Uterus (tissue), 3 donors: ENCODE measurements at regions not wholly inside any gene's neighbourhood (a gene's known extent, or its start where the extent isn't known, plus 50 kb on each side); places are given as distances from the start of the nearest gene placed in this dataset.

Experiments used
- DNase-seq, 2 donors: peaks; one replicate each; pipeline ENCODE4 v3.0.0-alpha.2; 2019 to 2020
- H3K27ac ChIP-seq, 2 donors: fragments of 200-600 bp; sonication (generic); 1 replicate in 1 of 2; 2 replicates in 1 of 2; pipeline ENCODE4 v1.5.1; 2016 to 2018
- H3K27me3 ChIP-seq, 2 donors: fragments of 200-600 bp; sonication (generic); one replicate each; pipeline ENCODE4 v1.5.1; 2018 to 2019; ENCODE audit warnings: control low read depth in 1 of 2
- H3K36me3 ChIP-seq, 2 donors: fragments of 200-600 bp; sonication (generic); one replicate each; pipeline ENCODE4 v1.5.1; 2019; ENCODE audit warnings: control low read depth in 1 of 2
- H3K4me1 ChIP-seq, 2 donors: fragments of 200-600 bp; sonication (generic); one replicate each; pipeline ENCODE4 v1.5.1; 2018 to 2019; ENCODE audit warnings: control low read depth in 1 of 2
- H3K4me3 ChIP-seq, 2 donors: fragments of 200-600 bp; sonication (generic); 1 replicate in 1 of 2; 2 replicates in 1 of 2; pipeline ENCODE4 v1.5.1; 2018 to 2019; ENCODE audit warnings: mild to moderate bottlenecking in 1 of 2
- H3K9me3 ChIP-seq, 2 donors: fragments of 200-600 bp; sonication (generic); one replicate each; pipeline ENCODE4 v1.5.1; 2019; ENCODE audit warnings: control low read depth in 1 of 2
- CTCF ChIP-seq, 4 experiments: fragments of 200-600 bp in 2 of 4; fragments of 450-650 bp in 2 of 4; sonication (generic) in 2 of 4; IDR thresholded peaks; one replicate each; pipeline ENCODE4 v1.5.1; 2016 to 2019; ENCODE audit warnings: antibody characterized with exemption in 4 of 4, mild to moderate bottlenecking in 2 of 4, moderate library complexity in 1 of 4
- POLR2A ChIP-seq, 2 donors: fragments of 450-650 bp; IDR thresholded peaks; one replicate each; pipeline ENCODE4 v1.6.1; 2016; ENCODE audit warnings: antibody characterized with exemption in 2 of 2, mild to moderate bottlenecking in 1 of 2, moderate library complexity in 1 of 2
- intact Hi-C: fragments of 100-400 bp; cut with DNase I; formaldehyde crosslinking; loops from one replicate; pipeline ENCODE4 v1.15.1; 2023; ENCODE audit warnings: low total_unique reads
- donor health status: DM: yes; HTN: yes; CAD: no.

GRCh38 chr1:81545734-81546133 lies 255.0 kb upstream of the ADGRL2 start:
- no peak for TF ChIP-seq CTCF (IDR thresholded peaks at IDR 0.05)
- no peak for TF ChIP-seq POLR2A (IDR thresholded peaks at IDR 0.05)
- intact Hi-C loops: no loop called here
- Histone ChIP-seq H3K27ac (no peak overlapping the region), H3K9me3 (no peaks in the 10 kb centered on the region), H3K36me3 (no peaks in the 10 kb centered on the region), H3K4me3 (no peak overlapping the region), H3K27me3 (no peaks in the 10 kb centered on the region), H3K4me1 (no peaks in the 10 kb centered on the region)
- DNase-seq: no peak

GRCh38 chr1:81543764-81544163 lies 257.0 kb upstream of the ADGRL2 start:
- Histone ChIP-seq H3K27me3 (no peaks in the 10 kb centered on the region), H3K36me3 (no peaks in the 10 kb centered on the region), H3K9me3 (no peaks in the 10 kb centered on the region), H3K27ac (no peak overlapping the region), H3K4me1 (no peaks in the 10 kb centered on the region), H3K4me3 (no peak overlapping the region)
- intact Hi-C loops: no loop called here
- TF ChIP-seq POLR2A (IDR thresholded peaks at IDR 0.05): no peak
- TF ChIP-seq CTCF (IDR thresholded peaks at IDR 0.05): no peak
- no peak for DNase-seq

GRCh38 chr1:81542196-81542595 lies 258.5 kb upstream of the ADGRL2 start:
- intact Hi-C loops: no loop called here

GRCh38 chr1:81540216-81540615 lies 260.5 kb upstream of the ADGRL2 start:
- intact Hi-C loops: no loop called here
- no peak overlapping the region for H3K27ac ChIP-seq
- H3K27me3 ChIP-seq: no peaks in the 10 kb centered on the region
- no peaks in the 10 kb centered on the region for H3K4me1 ChIP-seq
- TF ChIP-seq CTCF (IDR thresholded peaks at IDR 0.05) (no peak), POLR2A (IDR thresholded peaks at IDR 0.05) (no peak)
- DNase-seq: no peak
- no peaks in the 10 kb centered on the region for H3K9me3 ChIP-seq
- H3K36me3 ChIP-seq: no peaks in the 10 kb centered on the region
- H3K4me3 ChIP-seq: no peak overlapping the region

More at GRCh38 chr1:81542196-81542595, 258.5 kb upstream of the ADGRL2 start:
- TF ChIP-seq CTCF (IDR thresholded peaks at IDR 0.05) (no peak), POLR2A (IDR thresholded peaks at IDR 0.05) (no peak)
- Histone ChIP-seq H3K27me3 (no peaks in the 10 kb centered on the region), H3K27ac (no peak overlapping the region), H3K36me3 (no peaks in the 10 kb centered on the region), H3K4me1 (no peaks in the 10 kb centered on the region), H3K9me3 (no peaks in the 10 kb centered on the region), H3K4me3 (no peak overlapping the region)
- no peak for DNase-seq

GRCh38 chr1:81529014-81529413 lies 271.7 kb upstream of the ADGRL2 start:
- no peaks in the 10 kb centered on the region for H3K27me3 ChIP-seq
- no peaks in the 10 kb centered on the region for H3K4me1 ChIP-seq
- intact Hi-C loops: no loop called here
- DNase-seq: no peak
- TF ChIP-seq POLR2A (IDR thresholded peaks at IDR 0.05): no peak
- TF ChIP-seq CTCF (IDR thresholded peaks at IDR 0.05): no peak
- no peaks in the 10 kb centered on the region for H3K9me3 ChIP-seq
- H3K4me3 ChIP-seq: no peak overlapping the region
- no peak overlapping the region for H3K27ac ChIP-seq
- no peaks in the 10 kb centered on the region for H3K36me3 ChIP-seq
